ENCODE measurements at regions not wholly inside any gene's neighbourhood (a gene's known extent, or its start where the extent isn't known, plus 50 kb on each side); places are given as distances from the start of the nearest gene placed in this dataset.

DNA sequence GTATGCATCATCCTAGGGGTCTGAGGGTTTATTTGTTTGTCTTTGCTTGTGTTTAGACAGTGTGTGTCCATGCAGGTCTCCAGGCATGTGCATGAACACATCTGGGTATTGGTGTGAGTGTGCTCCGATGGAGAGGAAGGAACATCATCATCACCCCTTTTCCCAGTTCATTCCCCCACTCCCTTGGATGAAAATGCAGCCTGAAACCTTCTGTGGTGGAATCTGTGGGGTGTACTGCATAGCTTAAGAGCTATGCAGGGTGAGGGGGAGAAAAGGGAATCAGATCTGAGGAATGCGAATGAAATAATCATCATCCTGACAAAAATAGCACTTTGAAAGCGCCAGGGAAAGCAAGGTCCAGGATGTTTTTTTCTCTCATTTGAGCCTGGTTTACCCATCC lies 520.1 kb downstream of the NTRK3 start:
- Histone ChIP-seq H3K27me3 (ENCODE audit: insufficient read depth, poor library complexity, severe bottlenecking) (no peaks in the 10 kb centered on the region), H3K9me3 (ENCODE audit: severe bottlenecking) (no peaks in the 10 kb centered on the region), H3K4me3 (ENCODE audit: severe bottlenecking) (no peak overlapping the region), H3K4me1 (ENCODE audit: insufficient read depth, poor library complexity, severe bottlenecking) (no peaks in the 10 kb centered on the region), H3K36me3 (ENCODE audit: low read depth) (no peaks in the 10 kb centered on the region), H3K27ac (ENCODE audit: poor library complexity, severe bottlenecking) (no peak overlapping the region)
- no peak for ATAC-seq (ENCODE audit: low read depth)
- TF ChIP-seq, protein P1, sequence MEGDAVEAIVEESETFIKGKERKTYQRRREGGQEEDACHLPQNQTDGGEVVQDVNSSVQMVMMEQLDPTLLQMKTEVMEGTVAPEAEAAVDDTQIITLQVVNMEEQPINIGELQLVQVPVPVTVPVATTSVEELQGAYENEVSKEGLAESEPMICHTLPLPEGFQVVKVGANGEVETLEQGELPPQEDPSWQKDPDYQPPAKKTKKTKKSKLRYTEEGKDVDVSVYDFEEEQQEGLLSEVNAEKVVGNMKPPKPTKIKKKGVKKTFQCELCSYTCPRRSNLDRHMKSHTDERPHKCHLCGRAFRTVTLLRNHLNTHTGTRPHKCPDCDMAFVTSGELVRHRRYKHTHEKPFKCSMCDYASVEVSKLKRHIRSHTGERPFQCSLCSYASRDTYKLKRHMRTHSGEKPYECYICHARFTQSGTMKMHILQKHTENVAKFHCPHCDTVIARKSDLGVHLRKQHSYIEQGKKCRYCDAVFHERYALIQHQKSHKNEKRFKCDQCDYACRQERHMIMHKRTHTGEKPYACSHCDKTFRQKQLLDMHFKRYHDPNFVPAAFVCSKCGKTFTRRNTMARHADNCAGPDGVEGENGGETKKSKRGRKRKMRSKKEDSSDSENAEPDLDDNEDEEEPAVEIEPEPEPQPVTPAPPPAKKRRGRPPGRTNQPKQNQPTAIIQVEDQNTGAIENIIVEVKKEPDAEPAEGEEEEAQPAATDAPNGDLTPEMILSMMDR (IDR thresholded peaks at IDR 0.05; ENCODE audit: poor library complexity, severe bottlenecking) = no peak
- no peak for DNase-seq (ENCODE audit: low spot score)

DNA sequence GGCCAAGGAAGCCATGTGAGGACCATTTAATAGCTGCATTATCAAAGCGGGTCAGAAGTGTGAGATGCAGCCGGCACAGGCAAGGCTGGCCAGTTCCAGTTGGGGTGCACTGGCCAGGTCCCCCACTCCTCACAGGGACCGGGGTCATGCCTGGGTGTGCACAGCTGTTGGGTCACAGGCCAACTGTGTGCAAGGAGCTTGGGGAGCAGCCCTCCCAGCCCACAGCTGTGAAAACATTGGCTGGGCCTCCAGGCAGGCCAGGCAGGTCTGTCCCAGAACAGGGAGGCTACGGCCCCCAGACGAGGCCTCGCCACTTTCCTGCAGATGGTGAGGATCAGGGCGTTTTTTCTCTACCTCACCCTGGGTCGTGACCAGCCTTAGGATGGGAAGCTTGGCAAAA lies 521.0 kb downstream of the NTRK3 start:
- no peak for ATAC-seq (ENCODE audit: low read depth)
- no peak overlapping the region for H3K27ac ChIP-seq (ENCODE audit: poor library complexity, severe bottlenecking)
- no peaks in the 10 kb centered on the region for H3K36me3 ChIP-seq (ENCODE audit: low read depth)
- H3K27me3 ChIP-seq (ENCODE audit: insufficient read depth, poor library complexity, severe bottlenecking) = no peaks in the 10 kb centered on the region
- no peak for DNase-seq (ENCODE audit: low spot score)
- H3K9me3 ChIP-seq (ENCODE audit: severe bottlenecking) = no peaks in the 10 kb centered on the region
- TF ChIP-seq, protein P1 (IDR thresholded peaks at IDR 0.05; ENCODE audit: poor library complexity, severe bottlenecking) = no peak
- no peaks in the 10 kb centered on the region for H3K4me1 ChIP-seq (ENCODE audit: insufficient read depth, poor library complexity, severe bottlenecking)
- H3K4me3 ChIP-seq (ENCODE audit: severe bottlenecking) = no peak overlapping the region

DNA sequence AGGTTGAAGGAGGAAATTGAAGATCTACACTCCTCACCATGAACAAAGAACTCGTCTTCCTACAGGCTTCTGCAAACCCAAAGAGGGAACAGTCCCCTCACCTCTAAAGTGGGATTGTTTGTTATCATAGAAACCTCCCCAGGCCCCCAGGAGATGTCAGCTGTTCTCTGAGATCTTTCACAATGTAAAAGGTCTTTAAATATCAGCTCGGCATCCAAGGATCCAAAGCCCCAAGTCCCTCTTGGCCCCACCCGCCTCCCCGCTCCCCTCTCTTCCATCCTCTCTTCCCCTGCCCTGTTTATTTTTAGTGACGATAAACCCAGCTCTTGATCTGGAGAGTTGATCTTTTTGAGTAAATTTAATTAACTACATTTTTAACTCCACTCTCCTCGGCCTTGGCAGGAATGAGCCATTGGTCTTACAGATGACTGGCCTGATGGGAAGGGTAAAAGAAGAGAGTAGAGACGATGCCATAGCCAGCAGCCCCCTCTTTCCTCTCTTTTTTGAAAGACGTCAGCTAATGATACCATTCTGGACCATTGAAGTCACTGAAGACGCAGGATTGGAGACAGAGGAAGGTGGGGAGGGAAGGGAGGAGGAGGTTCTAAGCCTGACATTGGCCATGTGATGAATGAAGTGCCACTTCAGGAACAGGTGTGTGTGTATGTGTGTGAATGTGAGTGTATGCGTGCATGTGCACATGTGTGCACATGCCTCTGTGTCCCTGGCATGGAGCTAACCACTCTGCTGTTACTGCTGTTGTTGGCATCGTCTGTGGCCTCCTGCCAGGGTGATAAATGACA lies 521.8 kb downstream of the NTRK3 start:
- Histone ChIP-seq H3K36me3 (ENCODE audit: low read depth) (no peaks in the 10 kb centered on the region), H3K9me3 (ENCODE audit: severe bottlenecking) (no peaks in the 10 kb centered on the region), H3K4me1 (ENCODE audit: insufficient read depth, poor library complexity, severe bottlenecking) (no peaks in the 10 kb centered on the region), H3K4me3 (ENCODE audit: severe bottlenecking) (no peak overlapping the region), H3K27me3 (ENCODE audit: insufficient read depth, poor library complexity, severe bottlenecking) (no peaks in the 10 kb centered on the region), H3K27ac (ENCODE audit: poor library complexity, severe bottlenecking) (no peak overlapping the region)
- TF ChIP-seq, protein P1 (IDR thresholded peaks at IDR 0.05; ENCODE audit: poor library complexity, severe bottlenecking) = no peak
- ATAC-seq (ENCODE audit: low read depth) (no peak), DNase-seq (ENCODE audit: low spot score) (no peak)

DNA sequence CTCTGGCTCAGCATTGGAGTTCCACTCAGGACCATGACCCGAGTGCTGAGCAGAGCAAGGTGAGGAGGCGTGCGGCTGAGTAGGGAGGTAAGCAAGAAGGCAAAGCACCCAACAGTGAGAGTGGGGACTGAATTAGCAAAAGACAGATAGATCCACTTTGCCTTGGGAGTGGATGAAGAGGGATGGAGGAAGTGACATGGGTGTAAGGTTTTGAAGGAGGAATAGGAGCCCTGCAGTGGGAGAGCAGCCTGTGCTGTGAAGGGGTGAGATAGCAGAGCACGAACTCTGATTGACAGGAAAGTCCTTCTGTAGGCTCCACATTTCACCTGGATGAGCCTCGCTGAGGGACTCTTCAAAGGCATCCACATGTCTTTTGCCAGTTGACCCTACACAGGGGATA lies 522.6 kb downstream of the NTRK3 start:
- Histone ChIP-seq H3K27ac (ENCODE audit: poor library complexity, severe bottlenecking) (no peak overlapping the region), H3K27me3 (ENCODE audit: insufficient read depth, poor library complexity, severe bottlenecking) (no peaks in the 10 kb centered on the region), H3K4me3 (ENCODE audit: severe bottlenecking) (no peak overlapping the region), H3K9me3 (ENCODE audit: severe bottlenecking) (no peaks in the 10 kb centered on the region), H3K36me3 (ENCODE audit: low read depth) (no peaks in the 10 kb centered on the region), H3K4me1 (ENCODE audit: insufficient read depth, poor library complexity, severe bottlenecking) (no peaks in the 10 kb centered on the region)
- TF ChIP-seq, protein P1 (IDR thresholded peaks at IDR 0.05; ENCODE audit: poor library complexity, severe bottlenecking) = no peak
- ATAC-seq (ENCODE audit: low read depth) = no peak
- DNase-seq (ENCODE audit: low spot score) = no peak

DNA sequence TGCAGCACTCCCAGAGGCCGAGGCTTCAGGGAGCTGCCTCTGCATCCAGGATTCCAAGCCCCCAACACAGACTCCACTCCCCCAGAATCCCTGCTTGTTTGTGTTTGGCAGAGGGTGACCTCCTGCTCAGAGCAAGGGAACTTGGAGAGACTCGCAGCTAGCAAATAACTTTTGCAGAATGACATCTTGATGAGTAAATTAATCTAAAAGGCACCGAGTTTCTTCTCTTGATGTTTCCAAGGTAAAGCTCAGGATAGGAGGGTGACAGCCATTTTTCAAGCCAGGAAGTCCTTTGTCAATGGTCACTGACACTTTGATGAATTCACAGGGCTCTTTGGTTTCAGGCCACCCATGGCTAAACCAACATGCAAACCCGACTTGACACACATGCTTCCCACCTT lies 523.0 kb downstream of the NTRK3 start:
- Histone ChIP-seq H3K36me3 (ENCODE audit: low read depth) (no peaks in the 10 kb centered on the region), H3K9me3 (ENCODE audit: severe bottlenecking) (no peaks in the 10 kb centered on the region), H3K4me3 (ENCODE audit: severe bottlenecking) (no peak overlapping the region), H3K27ac (ENCODE audit: poor library complexity, severe bottlenecking) (no peak overlapping the region), H3K4me1 (ENCODE audit: insufficient read depth, poor library complexity, severe bottlenecking) (no peaks in the 10 kb centered on the region), H3K27me3 (ENCODE audit: insufficient read depth, poor library complexity, severe bottlenecking) (no peaks in the 10 kb centered on the region)
- ATAC-seq (ENCODE audit: low read depth) = no peak
- no peak for DNase-seq (ENCODE audit: low spot score)
- TF ChIP-seq, protein P1 (IDR thresholded peaks at IDR 0.05; ENCODE audit: poor library complexity, severe bottlenecking) = no peak

Data from RWPE2 (cell line).